Neuronal stem cell (in vitro differentiated cells): ENCODE measurements at regions not wholly inside any gene's neighbourhood (a gene's known extent, or its start where the extent isn't known, plus 50 kb on each side); places are given as distances from the start of the nearest gene placed in this dataset.

Experiments
- DNase-seq: peaks from one replicate; pipeline ENCODE4 v3.0.0-alpha.2; 2013; ENCODE audit warnings: low spot score
- H2AFZ ChIP-seq: one replicate; pipeline ENCODE4 v1.6.1; 2013; ENCODE audit warnings: mild to moderate bottlenecking, low read length, inconsistent platforms
- H2AK5ac ChIP-seq: 2 replicates; pipeline ENCODE4 v1.6.1; 2013; ENCODE audit warnings: low read depth, mild to moderate bottlenecking, inconsistent platforms, low read length, moderate library complexity, mixed read lengths
- H2BK120ac ChIP-seq: 2 replicates; pipeline ENCODE4 v1.6.1; 2013; ENCODE audit warnings: low read depth, mild to moderate bottlenecking, inconsistent platforms, low read length, moderate library complexity, mixed read lengths
- H2BK12ac ChIP-seq: one replicate; pipeline ENCODE4 v1.6.1; 2013; ENCODE audit warnings: low read length, inconsistent platforms
- H2BK15ac ChIP-seq: 2 replicates; pipeline ENCODE4 v1.6.1; 2013; ENCODE audit warnings: mild to moderate bottlenecking, low read length, inconsistent platforms, mixed read lengths
- H2BK5ac ChIP-seq: one replicate; pipeline ENCODE4 v1.6.1; 2013; ENCODE audit warnings: inconsistent platforms, mild to moderate bottlenecking, low read length, moderate library complexity
- H3K14ac ChIP-seq: one replicate; pipeline ENCODE4 v1.6.1; 2013; ENCODE audit warnings: low read length, inconsistent platforms
- H3K18ac ChIP-seq: 2 replicates; pipeline ENCODE4 v1.6.1; 2013; ENCODE audit warnings: low read length, inconsistent platforms
- H3K23ac ChIP-seq: 2 replicates; pipeline ENCODE4 v1.6.1; 2013; ENCODE audit warnings: low read depth, mild to moderate bottlenecking, mixed read lengths, low read length, inconsistent platforms; ENCODE audit not compliant: poor library complexity
- H3K27ac ChIP-seq: replicated peaks from 3 replicates; pipeline ENCODE4 v1.5.1; 2013; ENCODE audit warnings: low read length, inconsistent platforms
- H3K27me3 ChIP-seq, 3 experiments: 2 replicates each; pipeline ENCODE4 v1.6.1; 2013; ENCODE audit warnings: low read length in 3 of 3, mild to moderate bottlenecking in 2 of 3, inconsistent platforms in 1 of 3, low read depth in 1 of 3, mixed read lengths in 1 of 3, moderate library complexity in 1 of 3; ENCODE audit not compliant: control insufficient read depth in 3 of 3, insufficient read depth in 3 of 3
- H3K36me3 ChIP-seq, 2 donors: replicated peaks in 1 of 2; 2 replicates each; pipeline ENCODE4 v1.6.1; 2013; ENCODE audit warnings: low read length in 2 of 2; ENCODE audit not compliant: control insufficient read depth in 2 of 2, insufficient read depth in 2 of 2
- H3K4ac ChIP-seq: 2 replicates; pipeline ENCODE4 v1.6.1; 2013; ENCODE audit warnings: inconsistent platforms, mild to moderate bottlenecking, low read length, moderate library complexity
- H3K4me1 ChIP-seq, 2 donors: 1 replicate in 1 of 2; 2 replicates in 1 of 2; pipeline ENCODE4 v1.6.1; 2013; ENCODE audit warnings: low read length in 2 of 2, low read depth in 1 of 2; ENCODE audit not compliant: control insufficient read depth in 2 of 2, insufficient read depth in 1 of 2
- H3K4me2 ChIP-seq: one replicate; pipeline ENCODE4 v1.6.1; 2013; ENCODE audit warnings: mild to moderate bottlenecking, low read length, inconsistent platforms; ENCODE audit not compliant: insufficient read depth, poor library complexity, severe bottlenecking
- H3K4me3 ChIP-seq, 2 donors: 2 replicates each; pipeline ENCODE4 v1.5.1; 2013; ENCODE audit warnings: low read length in 2 of 2, mild to moderate bottlenecking in 2 of 2, inconsistent platforms in 1 of 2, moderate library complexity in 1 of 2
- H3K79me1 ChIP-seq: one replicate; pipeline ENCODE4 v1.6.1; 2013; ENCODE audit warnings: low read depth, mild to moderate bottlenecking, inconsistent platforms, low read length, moderate library complexity
- H3K9ac ChIP-seq: one replicate; pipeline ENCODE4 v1.6.1; 2013; ENCODE audit warnings: mild to moderate bottlenecking, low read depth, low read length, inconsistent platforms; ENCODE audit not compliant: poor library complexity
- H3K9me3 ChIP-seq, 2 donors: replicated peaks in 1 of 2; 2 replicates each; pipeline versions ENCODE3 to v1.6.1; 2013; ENCODE audit warnings: low read length in 2 of 2, mild to moderate bottlenecking in 2 of 2, inconsistent platforms in 1 of 2, low read depth in 1 of 2, mixed read lengths in 1 of 2, moderate library complexity in 1 of 2; ENCODE audit not compliant: control insufficient read depth in 2 of 2, insufficient read depth in 1 of 2
- H4K8ac ChIP-seq: one replicate; pipeline ENCODE4 v1.6.1; 2013; ENCODE audit warnings: low read depth, mild to moderate bottlenecking, inconsistent platforms, low read length, moderate library complexity
- H4K91ac ChIP-seq: one replicate; pipeline ENCODE4 v1.6.1; 2013; ENCODE audit warnings: low read length, low read depth, mild to moderate bottlenecking, inconsistent platforms; ENCODE audit not compliant: poor library complexity
- WGBS, 2 donors: extraction: QIAGEN DNeasy Blood & Tissue Kit; methylation state at CpG; one replicate each; pipeline ENCODE4 v1.1.7; 2013; ENCODE audit warnings: missing lambda C conversion rate in 2 of 2, mixed read lengths in 1 of 2; ENCODE audit not compliant: insufficient read length in 2 of 2, insufficient replicate concordance in 1 of 2; ENCODE audit errors: extremely low coverage in 2 of 2; 5-methylcytosine and 5-hydroxymethylcytosine counted together

- H3K9ac ChIP-seq: no peak overlapping the region
- no peak overlapping the region for H4K91ac ChIP-seq
- H4K8ac ChIP-seq: no peak overlapping the region
- no peak overlapping the region for H3K4me2 ChIP-seq
- WGBS, 2 donors: no CpG with 5 or more reads among the region's 1 CpG
- H2AK5ac ChIP-seq: no peak overlapping the region
- H3K18ac ChIP-seq: no peak overlapping the region
- H3K4me3 ChIP-seq: no peak overlapping the region
- H3K4ac ChIP-seq: no peak overlapping the region
- H3K79me1 ChIP-seq: no peaks in the 10 kb centered on the region
- H3K4me1 ChIP-seq: no peaks in the 10 kb centered on the region
- H3K36me3 ChIP-seq: no peaks in the 10 kb centered on the region
- no peak overlapping the region for H3K27ac ChIP-seq
- no peak overlapping the region for H2BK5ac ChIP-seq
- no peak overlapping the region for H2BK15ac ChIP-seq
- no peak overlapping the region for H3K14ac ChIP-seq
- no peaks in the 10 kb centered on the region for H3K9me3 ChIP-seq
- no peak overlapping the region for H2BK12ac ChIP-seq
- no peak for DNase-seq
- H2AFZ ChIP-seq: no peak overlapping the region
- no peak overlapping the region for H2BK120ac ChIP-seq
- no peak overlapping the region for H3K23ac ChIP-seq
- H3K27me3 ChIP-seq: no peaks in the 10 kb centered on the region
Observed at GRCh38 chr18:5661179-5661578, 117.4 kb upstream of the EPB41L3 start.

GRCh38 chr18:5653802-5654201 is 110.0 kb upstream of the EPB41L3 start:
- no peaks in the 10 kb centered on the region for H3K79me1 ChIP-seq
- no peak overlapping the region for H4K8ac ChIP-seq
- no peak overlapping the region for H4K91ac ChIP-seq
- H3K14ac ChIP-seq: no peak overlapping the region
- no peak overlapping the region for H2BK12ac ChIP-seq
- no peak for DNase-seq
- no peaks in the 10 kb centered on the region for H3K36me3 ChIP-seq
- no peak overlapping the region for H2BK5ac ChIP-seq
- peaks cover 0 to 4% (median 0%) of the 10 kb centered on the region in 3 experiments for H3K27me3 ChIP-seq
- H3K9ac ChIP-seq: no peak overlapping the region
- no peak overlapping the region for H3K23ac ChIP-seq
- no peak overlapping the region for H3K4me3 ChIP-seq
- WGBS, 2 donors: no CpG with 5 or more reads among the region's 3 CpGs
- H3K9me3 ChIP-seq: no peaks in the 10 kb centered on the region
- no peak overlapping the region for H2AFZ ChIP-seq
- no peaks in the 10 kb centered on the region for H3K4me1 ChIP-seq
- no peak overlapping the region for H3K4me2 ChIP-seq
- H2BK120ac ChIP-seq: no peak overlapping the region
- no peak overlapping the region for H3K4ac ChIP-seq
- no peak overlapping the region for H2AK5ac ChIP-seq
- H3K27ac ChIP-seq: no peak overlapping the region
- H2BK15ac ChIP-seq: no peak overlapping the region
- no peak overlapping the region for H3K18ac ChIP-seq

- Histone ChIP-seq H3K4me2 (no peak overlapping the region), H3K9ac (no peak overlapping the region), H3K27ac (no peak overlapping the region), H3K79me1 (no peaks in the 10 kb centered on the region), H2BK5ac (no peak overlapping the region), H4K91ac (no peak overlapping the region), H2AK5ac (no peak overlapping the region), H3K4me1 (no peaks in the 10 kb centered on the region), H3K23ac (no peak overlapping the region), H2BK15ac (no peak overlapping the region), H2BK120ac (no peak overlapping the region), H3K14ac (no peak overlapping the region), H3K18ac (no peak overlapping the region), H3K27me3 (peaks cover 0 to 4% (median 0%) of the 10 kb centered on the region in 3 experiments), H3K36me3 (no peaks in the 10 kb centered on the region), H3K4me3 (no peak overlapping the region), H3K4ac (no peak overlapping the region), H4K8ac (no peak overlapping the region), H2AFZ (no peak overlapping the region), H3K9me3 (no peaks in the 10 kb centered on the region), H2BK12ac (no peak overlapping the region)
- no peak for DNase-seq
Observed at GRCh38 chr18:5651736-5652135, 107.9 kb upstream of the EPB41L3 start.

GRCh38 chr18:5649439-5649838 is 105.6 kb upstream of the EPB41L3 start:
- no CpG with 5 or more reads among the region's 8 CpGs for WGBS, 2 donors
- Histone ChIP-seq H2AFZ (no peak overlapping the region), H2BK120ac (no peak overlapping the region), H3K9ac (no peak overlapping the region), H4K8ac (no peak overlapping the region), H3K79me1 (no peaks in the 10 kb centered on the region), H4K91ac (no peak overlapping the region), H3K18ac (no peak overlapping the region), H2BK12ac (no peak overlapping the region), H3K23ac (no peak overlapping the region), H3K27me3 (peaks cover 0 to 9% (median 0%) of the 10 kb centered on the region in 3 experiments), H3K27ac (no peak overlapping the region), H3K4ac (no peak overlapping the region), H3K9me3 (no peaks in the 10 kb centered on the region), H2AK5ac (no peak overlapping the region), H3K4me2 (no peak overlapping the region), H3K36me3 (no peaks in the 10 kb centered on the region), H3K14ac (no peak overlapping the region), H3K4me1 (peaks cover 0 to 2% of the 10 kb centered on the region in 2 donors), H2BK15ac (no peak overlapping the region), H3K4me3 (no peak overlapping the region), H2BK5ac (no peak overlapping the region)
- no peak for DNase-seq
